ENCODE measurements at regions not wholly inside any gene's neighbourhood (a gene's known extent, or its start where the extent isn't known, plus 50 kb on each side); places are given as distances from the start of the nearest gene placed in this dataset.

GRCh38 chr5:41995193-41995592 is 70.1 kb downstream of the FBXO4 start:
- TF ChIP-seq CTCF (IDR thresholded peaks at IDR 0.05; ENCODE audit: insufficient read depth, low read length, poor library complexity, severe bottlenecking) (no peak), EZH2phosphoT487 (conservative IDR thresholded peaks at IDR 0.05; ENCODE audit: low read length) (no peak)
